Right lobe of liver (tissue), 6 donors: ENCODE measurements at regions not wholly inside any gene's neighbourhood (a gene's known extent, or its start where the extent isn't known, plus 50 kb on each side); places are given as distances from the start of the nearest gene placed in this dataset.

Source experiments
- ATAC-seq, 4 donors: fragments of 200-7000 bp; cut with Tn5 transposase; one replicate each; pipeline ENCODE4 v1.9.1; 2020; ENCODE audit warnings: mild to moderate bottlenecking in 4 of 4, moderate library complexity in 4 of 4
- DNase-seq, 3 donors: peaks; one replicate each; pipeline ENCODE4 v3.0.0-alpha.2; 2020
- H3K27ac ChIP-seq, 3 donors: fragments of 200-600 bp; one replicate each; pipeline ENCODE4 v1.8.0; 2022
- H3K27me3 ChIP-seq, 2 donors: fragments of 200-600 bp; one replicate each; pipeline ENCODE4 v1.8.0; 2022
- H3K36me3 ChIP-seq, 4 donors: fragments of 200-600 bp; sonication (generic) in 1 of 4; one replicate each; pipeline versions ENCODE4 v1.5.1 to v1.8.0; 2017 to 2022; ENCODE audit warnings: control low read depth in 1 of 4
- H3K4me1 ChIP-seq, 4 donors: fragments of 200-600 bp; sonication (generic) in 1 of 4; one replicate each; pipeline versions ENCODE4 v1.5.1 to v1.8.0; 2017 to 2022; ENCODE audit warnings: control low read depth in 1 of 4
- H3K4me3 ChIP-seq, 3 donors: fragments of 200-600 bp; one replicate each; pipeline ENCODE4 v1.8.0; 2022
- H3K9me3 ChIP-seq, 4 donors: fragments of 200-600 bp; sonication (generic) in 1 of 4; one replicate each; pipeline versions ENCODE4 v1.5.1 to v1.8.0; 2017 to 2022; ENCODE audit warnings: control low read depth in 1 of 4
- POLR2A ChIP-seq: fragments of 450-650 bp; IDR thresholded peaks from one replicate; pipeline ENCODE4 v1.6.1; 2017; ENCODE audit warnings: antibody characterized with exemption, mild to moderate bottlenecking
- WGBS: methylation state at CpG from one replicate; pipeline ENCODE4 v1.1.6; 2018; ENCODE audit warnings: low coverage, low lambda C conversion rate; ENCODE audit not compliant: insufficient coverage; ENCODE audit errors: missing lambda C conversion rate; 5-methylcytosine and 5-hydroxymethylcytosine counted together
- intact Hi-C, 2 donors: fragments of 100-400 bp; cut with DNase I; formaldehyde crosslinking; loops; one replicate each; pipeline versions ENCODE4 v1.11.2 to v1.14.1; 2022
- TF ChIP-seq, protein P1 (sequence below), 4 donors: fragments of 200-600 bp in 3 of 4; fragments of 450-650 bp in 1 of 4; IDR thresholded peaks; one replicate each; pipeline versions ENCODE4 v1.5.1 to v1.8.0; 2016 to 2022; ENCODE audit warnings: antibody characterized with exemption in 4 of 4, mild to moderate bottlenecking in 2 of 4
- donor health status: DM: no; HTN: yes; CAD: no.
- donor health status: DM: no; HTN: no; CAD: no.
- donor health status: DM: no; HTN: no; CAD: no.
- donor health status: DM: no; HTN: yes; CAD: no.
- donor health status: DM: no; HTN: yes; CAD: no.

DNA sequence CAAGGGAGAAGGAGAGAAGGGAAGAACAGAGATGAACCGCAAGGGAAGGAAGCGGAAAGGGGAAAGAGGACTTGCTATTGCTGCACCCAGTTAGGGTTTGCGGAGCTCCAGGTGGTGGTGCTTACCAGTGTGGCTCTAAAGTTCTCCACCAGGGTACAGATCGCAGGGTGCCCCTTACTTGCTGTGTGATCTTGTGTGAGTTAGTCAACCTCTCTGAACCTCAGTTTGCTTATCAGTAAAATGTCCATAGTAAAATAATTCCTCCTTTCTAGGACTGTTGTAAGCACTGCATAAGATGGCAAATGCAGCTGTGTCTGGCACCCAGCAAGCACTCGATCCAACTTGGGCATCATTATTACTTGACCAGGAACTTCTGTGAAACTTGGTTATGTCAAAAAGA lies 230.7 kb upstream of the CDH5 start:
- H3K27ac ChIP-seq, result no peak overlapping the region
- DNase-seq (no peak), ATAC-seq (no peak)
- WGBS, result 85% methylated on average over 4 of the region's 5 CpGs
- no peak overlapping the region for H3K4me3 ChIP-seq
- no peaks in the 10 kb centered on the region for H3K4me1 ChIP-seq
- no peaks in the 10 kb centered on the region for H3K27me3 ChIP-seq
- TF ChIP-seq POLR2A, result no peak
- TF ChIP-seq, protein P1, sequence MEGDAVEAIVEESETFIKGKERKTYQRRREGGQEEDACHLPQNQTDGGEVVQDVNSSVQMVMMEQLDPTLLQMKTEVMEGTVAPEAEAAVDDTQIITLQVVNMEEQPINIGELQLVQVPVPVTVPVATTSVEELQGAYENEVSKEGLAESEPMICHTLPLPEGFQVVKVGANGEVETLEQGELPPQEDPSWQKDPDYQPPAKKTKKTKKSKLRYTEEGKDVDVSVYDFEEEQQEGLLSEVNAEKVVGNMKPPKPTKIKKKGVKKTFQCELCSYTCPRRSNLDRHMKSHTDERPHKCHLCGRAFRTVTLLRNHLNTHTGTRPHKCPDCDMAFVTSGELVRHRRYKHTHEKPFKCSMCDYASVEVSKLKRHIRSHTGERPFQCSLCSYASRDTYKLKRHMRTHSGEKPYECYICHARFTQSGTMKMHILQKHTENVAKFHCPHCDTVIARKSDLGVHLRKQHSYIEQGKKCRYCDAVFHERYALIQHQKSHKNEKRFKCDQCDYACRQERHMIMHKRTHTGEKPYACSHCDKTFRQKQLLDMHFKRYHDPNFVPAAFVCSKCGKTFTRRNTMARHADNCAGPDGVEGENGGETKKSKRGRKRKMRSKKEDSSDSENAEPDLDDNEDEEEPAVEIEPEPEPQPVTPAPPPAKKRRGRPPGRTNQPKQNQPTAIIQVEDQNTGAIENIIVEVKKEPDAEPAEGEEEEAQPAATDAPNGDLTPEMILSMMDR (IDR thresholded peaks at IDR 0.05), result no peak
- H3K36me3 ChIP-seq, result no peaks in the 10 kb centered on the region
- no peaks in the 10 kb centered on the region for H3K9me3 ChIP-seq
- intact Hi-C loops, result no loop called here

GRCh38 chr16:66135421-66135831 lies 231.1 kb upstream of the CDH5 start:
- H3K27ac ChIP-seq, result no peak overlapping the region
- intact Hi-C loops, result no loop called here
- TF ChIP-seq, protein P1 (IDR thresholded peaks at IDR 0.05), result no peak
- no peak for TF ChIP-seq POLR2A
- no peaks in the 10 kb centered on the region for H3K4me1 ChIP-seq
- H3K4me3 ChIP-seq, result no peak overlapping the region
- H3K36me3 ChIP-seq, result no peaks in the 10 kb centered on the region
- no peaks in the 10 kb centered on the region for H3K9me3 ChIP-seq
- H3K27me3 ChIP-seq, result no peaks in the 10 kb centered on the region
- peak; percentile 31 to 64 (median 36) for ATAC-seq
- no peak for DNase-seq
- 21% methylated on average over 2 of the region's 4 CpGs for WGBS

DNA sequence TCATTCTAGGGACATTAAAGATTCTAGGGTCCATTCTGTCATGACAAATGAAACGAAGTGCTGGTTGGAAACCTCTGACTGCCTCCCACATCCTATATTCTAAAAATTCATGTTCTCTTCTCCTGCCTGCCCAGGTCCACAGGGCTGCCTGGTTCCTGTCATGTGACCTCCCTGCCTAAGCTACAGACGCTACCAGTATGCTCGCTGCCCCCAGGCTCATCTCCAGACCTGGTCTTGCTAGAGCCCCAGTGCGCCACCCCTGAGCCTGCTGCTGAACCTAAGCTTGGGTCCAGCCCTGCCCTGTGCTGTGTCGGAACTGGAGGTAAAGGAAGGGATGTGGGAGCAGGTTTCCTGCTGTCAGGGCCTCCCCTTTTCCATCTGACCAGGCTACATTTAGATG lies 231.6 kb upstream of the CDH5 start:
- Histone ChIP-seq H3K27me3 (no peaks in the 10 kb centered on the region), H3K9me3 (no peaks in the 10 kb centered on the region), H3K27ac (no peak overlapping the region), H3K4me1 (no peaks in the 10 kb centered on the region), H3K4me3 (no peak overlapping the region), H3K36me3 (no peaks in the 10 kb centered on the region)
- WGBS, result 33% methylated on average over 3 of the region's 5 CpGs
- peak in 1 of 4 donors; percentile 11 for ATAC-seq
- DNase-seq, result no peak
- no peak for TF ChIP-seq POLR2A
- TF ChIP-seq, protein P1 (IDR thresholded peaks at IDR 0.05), result no peak
- intact Hi-C loops, result no loop called here

- TF ChIP-seq, protein P1 (IDR thresholded peaks at IDR 0.05), result no peak
- no peak for TF ChIP-seq POLR2A
- H3K4me1 ChIP-seq, result no peaks in the 10 kb centered on the region
- no peak overlapping the region for H3K27ac ChIP-seq
- intact Hi-C loops, result no loop called here
- DNase-seq (no peak), ATAC-seq (no peak)
- H3K27me3 ChIP-seq, result no peaks in the 10 kb centered on the region
- H3K36me3 ChIP-seq, result no peaks in the 10 kb centered on the region
- H3K9me3 ChIP-seq, result no peaks in the 10 kb centered on the region
- WGBS, result 58% methylated on average over 5 of the region's 6 CpGs
- H3K4me3 ChIP-seq, result no peak overlapping the region
Measured at GRCh38 chr16:66133643-66134338, 232.7 kb upstream of the CDH5 start.
